Mucosa of rectum (tissue), 2 donors: ENCODE measurements at regions not wholly inside any gene's neighbourhood (a gene's known extent, or its start where the extent isn't known, plus 50 kb on each side); places are given as distances from the start of the nearest gene placed in this dataset.

ENCODE experiments used
- H3K27ac ChIP-seq, 2 donors: one replicate each; pipeline ENCODE4 v1.7.0; 2013; ENCODE audit warnings: inconsistent platforms in 2 of 2, low read depth in 2 of 2, low read length in 2 of 2
- H3K27me3 ChIP-seq, 2 donors: one replicate each; pipeline ENCODE4 v1.7.0; 2013; ENCODE audit warnings: low read length in 2 of 2; ENCODE audit not compliant: control insufficient read depth in 2 of 2, insufficient read depth in 2 of 2
- H3K36me3 ChIP-seq, 2 donors: one replicate each; pipeline ENCODE4 v1.7.0; 2013; ENCODE audit warnings: low read length in 2 of 2; ENCODE audit not compliant: control insufficient read depth in 2 of 2, insufficient read depth in 2 of 2
- H3K4me1 ChIP-seq, 2 donors: one replicate each; pipeline ENCODE4 v1.7.0; 2013; ENCODE audit warnings: low read length in 2 of 2, mild to moderate bottlenecking in 1 of 2; ENCODE audit not compliant: control insufficient read depth in 2 of 2, insufficient read depth in 2 of 2
- H3K4me3 ChIP-seq, 2 donors: one replicate each; pipeline ENCODE4 v1.7.0; 2013; ENCODE audit warnings: low read length in 2 of 2
- H3K9ac ChIP-seq, 2 donors: one replicate each; pipeline ENCODE4 v1.7.0; 2013; ENCODE audit warnings: low read length in 2 of 2, low read depth in 1 of 2, mild to moderate bottlenecking in 1 of 2
- H3K9me3 ChIP-seq, 2 donors: one replicate each; pipeline ENCODE4 v1.7.0; 2013; ENCODE audit warnings: low read length in 2 of 2; ENCODE audit not compliant: control insufficient read depth in 2 of 2
- donor health status: healthy.
- donor health status: Normal muscosa, but diverticular disease.

- Histone ChIP-seq H3K27ac (no peak overlapping the region), H3K27me3 (no peaks in the 10 kb centered on the region), H3K4me1 (no peaks in the 10 kb centered on the region), H3K9me3 (no peaks in the 10 kb centered on the region), H3K4me3 (no peak overlapping the region), H3K9ac (no peak overlapping the region), H3K36me3 (no peaks in the 10 kb centered on the region)
Observed at GRCh38 chr15:85935182-85935581, 140.5 kb upstream of the KLHL25 start.

GRCh38 chr15:85937661-85938060 lies 142.0 kb upstream of the AGBL1 start:
- Histone ChIP-seq H3K4me1 (no peaks in the 10 kb centered on the region), H3K4me3 (no peak overlapping the region), H3K9ac (no peak overlapping the region), H3K27ac (no peak overlapping the region), H3K36me3 (no peaks in the 10 kb centered on the region), H3K27me3 (no peaks in the 10 kb centered on the region), H3K9me3 (no peaks in the 10 kb centered on the region)

GRCh38 chr15:85941186-85941855 lies 138.3 kb upstream of the AGBL1 start:
- no peak overlapping the region for H3K27ac ChIP-seq
- no peaks in the 10 kb centered on the region for H3K4me1 ChIP-seq
- no peak overlapping the region for H3K4me3 ChIP-seq
- no peak overlapping the region for H3K9ac ChIP-seq
- H3K36me3 ChIP-seq = no peaks in the 10 kb centered on the region
- no peaks in the 10 kb centered on the region for H3K27me3 ChIP-seq
- H3K9me3 ChIP-seq = no peaks in the 10 kb centered on the region

GRCh38 chr15:85942632-85943031 lies 137.0 kb upstream of the AGBL1 start:
- H3K9me3 ChIP-seq = no peaks in the 10 kb centered on the region
- H3K36me3 ChIP-seq = no peaks in the 10 kb centered on the region
- H3K27me3 ChIP-seq = no peaks in the 10 kb centered on the region
- H3K4me3 ChIP-seq = no peak overlapping the region
- no peak overlapping the region for H3K9ac ChIP-seq
- H3K4me1 ChIP-seq = no peaks in the 10 kb centered on the region
- no peak overlapping the region for H3K27ac ChIP-seq

- Histone ChIP-seq H3K4me1 (no peaks in the 10 kb centered on the region), H3K27ac (no peak overlapping the region), H3K27me3 (no peaks in the 10 kb centered on the region), H3K36me3 (no peaks in the 10 kb centered on the region), H3K9ac (no peak overlapping the region), H3K9me3 (no peaks in the 10 kb centered on the region), H3K4me3 (no peak overlapping the region)
Observed at GRCh38 chr15:85943151-85943550, 136.5 kb upstream of the AGBL1 start.

- H3K27ac ChIP-seq = no peak overlapping the region
- H3K9me3 ChIP-seq = no peaks in the 10 kb centered on the region
- no peaks in the 10 kb centered on the region for H3K27me3 ChIP-seq
- no peak overlapping the region for H3K4me3 ChIP-seq
- H3K36me3 ChIP-seq = no peaks in the 10 kb centered on the region
- H3K4me1 ChIP-seq = no peaks in the 10 kb centered on the region
- no peak overlapping the region for H3K9ac ChIP-seq
Observed at GRCh38 chr15:85943791-85944190, 135.9 kb upstream of the AGBL1 start.

- Histone ChIP-seq H3K27me3 (no peaks in the 10 kb centered on the region), H3K9me3 (no peaks in the 10 kb centered on the region), H3K27ac (no peak overlapping the region), H3K4me3 (no peak overlapping the region), H3K36me3 (no peaks in the 10 kb centered on the region), H3K9ac (no peak overlapping the region), H3K4me1 (no peaks in the 10 kb centered on the region)
Observed at GRCh38 chr15:85947021-85947420, 132.7 kb upstream of the AGBL1 start.

GRCh38 chr15:85947936-85948335 lies 131.7 kb upstream of the AGBL1 start:
- H3K36me3 ChIP-seq = no peaks in the 10 kb centered on the region
- no peak overlapping the region for H3K9ac ChIP-seq
- H3K27me3 ChIP-seq = no peaks in the 10 kb centered on the region
- no peak overlapping the region for H3K27ac ChIP-seq
- H3K4me1 ChIP-seq = no peaks in the 10 kb centered on the region
- no peaks in the 10 kb centered on the region for H3K9me3 ChIP-seq
- H3K4me3 ChIP-seq = no peak overlapping the region

GRCh38 chr15:85950101-85950500 lies 129.6 kb upstream of the AGBL1 start:
- Histone ChIP-seq H3K9ac (no peak overlapping the region), H3K36me3 (no peaks in the 10 kb centered on the region), H3K9me3 (no peaks in the 10 kb centered on the region), H3K27me3 (no peaks in the 10 kb centered on the region), H3K4me3 (no peak overlapping the region), H3K27ac (no peak overlapping the region), H3K4me1 (no peaks in the 10 kb centered on the region)

- no peaks in the 10 kb centered on the region for H3K27me3 ChIP-seq
Observed at GRCh38 chr15:85954586-85954985, 125.1 kb upstream of the AGBL1 start.

More at GRCh38 chr15:85954586-85954985, 125.1 kb upstream of the AGBL1 start:
- Histone ChIP-seq H3K4me1 (no peaks in the 10 kb centered on the region), H3K9me3 (no peaks in the 10 kb centered on the region), H3K9ac (no peak overlapping the region), H3K36me3 (no peaks in the 10 kb centered on the region), H3K4me3 (no peak overlapping the region), H3K27ac (no peak overlapping the region)
